ENCODE measurements at regions not wholly inside any gene's neighbourhood (a gene's known extent, or its start where the extent isn't known, plus 50 kb on each side); places are given as distances from the start of the nearest gene placed in this dataset.

GRCh38 chr12:94849411-94849976 is 154.0 kb downstream of the NDUFA12 start:
- peaks cover 4% of the 10 kb centered on the region for H3K27me3 Mint-ChIP-seq (ENCODE audit: unreplicated experiment)
- no peak for DNase-seq
- TF ChIP-seq CTCF (IDR thresholded peaks at IDR 0.05; ENCODE audit: partially characterized antibody, unreplicated experiment), result peak; percentile 21

GRCh38 chr12:94848966-94849365 is 154.5 kb downstream of the NDUFA12 start:
- peaks cover 4% of the 10 kb centered on the region for H3K36me3 Mint-ChIP-seq (ENCODE audit: unreplicated experiment)
- H3K27me3 Mint-ChIP-seq (ENCODE audit: unreplicated experiment), result peaks cover 7% of the 10 kb centered on the region
- H3K4me1 Mint-ChIP-seq (ENCODE audit: low read depth, unreplicated experiment), result no peaks in the 10 kb centered on the region
- peaks cover under 1% of the 10 kb centered on the region for H3K9me3 Mint-ChIP-seq (ENCODE audit: unreplicated experiment)
- DNase-seq, result no peak
- H3K27ac Mint-ChIP-seq (ENCODE audit: unreplicated experiment), result no peak overlapping the region
- no peak overlapping the region for H3K4me3 Mint-ChIP-seq (ENCODE audit: unreplicated experiment)
- TF ChIP-seq CTCF (IDR thresholded peaks at IDR 0.05; ENCODE audit: partially characterized antibody, unreplicated experiment), result no peak

More at GRCh38 chr12:94849411-94849976, 154.0 kb downstream of the NDUFA12 start:
- peaks cover 4% of the 10 kb centered on the region for H3K36me3 Mint-ChIP-seq (ENCODE audit: unreplicated experiment)
- no peak overlapping the region for H3K4me3 Mint-ChIP-seq (ENCODE audit: unreplicated experiment)
- H3K27ac Mint-ChIP-seq (ENCODE audit: unreplicated experiment), result no peak overlapping the region
- no peaks in the 10 kb centered on the region for H3K4me1 Mint-ChIP-seq (ENCODE audit: low read depth, unreplicated experiment)
- H3K9me3 Mint-ChIP-seq (ENCODE audit: unreplicated experiment), result peaks cover 2% of the 10 kb centered on the region

GRCh38 chr12:94845110-94845509 is 158.4 kb downstream of the NDUFA12 start:
- Mint-ChIP-seq H3K36me3 (ENCODE audit: unreplicated experiment) (no peaks in the 10 kb centered on the region), H3K27ac (ENCODE audit: unreplicated experiment) (no peak overlapping the region), H3K27me3 (ENCODE audit: unreplicated experiment) (peaks cover 5% of the 10 kb centered on the region), H3K4me3 (ENCODE audit: unreplicated experiment) (no peak overlapping the region), H3K4me1 (ENCODE audit: low read depth, unreplicated experiment) (no peaks in the 10 kb centered on the region), H3K9me3 (ENCODE audit: unreplicated experiment) (no peaks in the 10 kb centered on the region)
- no peak for TF ChIP-seq CTCF (IDR thresholded peaks at IDR 0.05; ENCODE audit: partially characterized antibody, unreplicated experiment)
- DNase-seq, result no peak

DNA sequence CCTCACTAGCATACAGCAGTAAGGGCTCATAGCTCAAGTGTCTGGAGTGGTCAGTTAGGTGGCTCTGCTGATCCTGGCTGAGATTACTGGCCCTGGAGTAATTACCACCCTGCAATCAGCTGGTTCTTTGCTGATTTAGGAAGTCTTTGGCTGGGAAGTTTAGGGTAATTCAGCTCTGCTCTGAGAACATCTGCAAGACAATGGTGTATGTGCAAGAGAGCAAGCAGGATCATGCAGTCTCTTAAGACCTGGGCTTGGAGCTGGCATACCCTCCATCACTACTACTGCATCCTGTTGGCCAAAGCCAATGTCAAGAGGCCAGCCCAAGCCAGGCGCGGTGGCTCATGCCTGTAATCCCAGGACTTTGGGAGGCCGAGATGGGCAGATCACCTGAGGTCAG is 159.0 kb downstream of the NDUFA12 start:
- no peak for TF ChIP-seq CTCF (IDR thresholded peaks at IDR 0.05; ENCODE audit: partially characterized antibody, unreplicated experiment)
- no peak for DNase-seq
- no peak overlapping the region for H3K27ac Mint-ChIP-seq (ENCODE audit: unreplicated experiment)
- peaks cover 5% of the 10 kb centered on the region for H3K27me3 Mint-ChIP-seq (ENCODE audit: unreplicated experiment)
- H3K36me3 Mint-ChIP-seq (ENCODE audit: unreplicated experiment), result no peaks in the 10 kb centered on the region
- no peaks in the 10 kb centered on the region for H3K9me3 Mint-ChIP-seq (ENCODE audit: unreplicated experiment)
- H3K4me1 Mint-ChIP-seq (ENCODE audit: low read depth, unreplicated experiment), result no peaks in the 10 kb centered on the region
- no peak overlapping the region for H3K4me3 Mint-ChIP-seq (ENCODE audit: unreplicated experiment)

GRCh38 chr12:94841904-94842610 is 161.4 kb downstream of the NDUFA12 start:
- DNase-seq, result no peak
- Mint-ChIP-seq H3K4me1 (ENCODE audit: low read depth, unreplicated experiment) (no peaks in the 10 kb centered on the region), H3K9me3 (ENCODE audit: unreplicated experiment) (no peaks in the 10 kb centered on the region), H3K4me3 (ENCODE audit: unreplicated experiment) (no peak overlapping the region), H3K36me3 (ENCODE audit: unreplicated experiment) (peaks cover 6% of the 10 kb centered on the region), H3K27ac (ENCODE audit: unreplicated experiment) (no peak overlapping the region), H3K27me3 (ENCODE audit: unreplicated experiment) (peaks cover 3% of the 10 kb centered on the region)
- TF ChIP-seq CTCF (IDR thresholded peaks at IDR 0.05; ENCODE audit: partially characterized antibody, unreplicated experiment), result no peak
